ENCODE measurements at regions not wholly inside any gene's neighbourhood (a gene's known extent, or its start where the extent isn't known, plus 50 kb on each side); places are given as distances from the start of the nearest gene placed in this dataset.

DNA sequence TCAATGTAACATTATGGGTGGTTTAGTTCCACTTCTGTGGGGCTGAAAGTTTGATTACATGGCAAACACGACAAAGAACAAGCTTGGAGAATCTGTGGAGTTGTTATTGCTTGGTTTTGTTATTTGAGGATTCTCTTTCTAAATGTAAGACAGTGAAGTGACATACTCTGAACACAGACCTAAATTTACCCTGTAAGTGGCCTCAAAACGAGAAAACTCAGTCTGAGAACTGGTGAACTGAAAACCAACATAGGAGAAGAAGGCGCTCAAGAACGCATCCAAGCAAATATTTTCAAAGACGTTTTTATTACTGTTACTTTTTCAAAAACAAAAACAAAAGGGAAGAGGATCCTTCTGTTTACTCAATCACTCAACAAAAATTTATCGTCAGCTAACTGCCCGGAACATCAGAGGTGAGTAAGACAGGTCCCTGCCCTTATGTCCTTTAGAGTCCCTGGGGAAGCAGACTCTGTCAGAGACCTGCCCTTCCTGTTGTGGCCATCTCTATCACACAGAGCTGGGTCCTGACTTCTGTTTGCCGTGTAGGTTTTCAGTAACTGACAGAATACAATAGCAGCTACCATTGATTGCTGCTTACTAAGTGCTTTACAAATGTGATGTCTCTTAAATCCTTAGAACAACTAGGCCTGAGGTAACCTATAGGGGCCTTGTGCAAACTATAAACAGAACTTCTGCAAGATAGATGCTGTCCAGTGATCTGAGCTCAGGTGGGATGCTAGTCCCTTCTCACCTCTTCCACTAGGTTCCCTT, 79.3 kb upstream of the C12orf71 start:
- TF ChIP-seq POLR2A (IDR thresholded peaks at IDR 0.05) (no peak), POLR2AphosphoS5 (IDR thresholded peaks at IDR 0.05; ENCODE audit: insufficient read depth in 1 of 2, low read depth in 1 of 2) (no peak)
- TF ChIP-seq, protein P1, sequence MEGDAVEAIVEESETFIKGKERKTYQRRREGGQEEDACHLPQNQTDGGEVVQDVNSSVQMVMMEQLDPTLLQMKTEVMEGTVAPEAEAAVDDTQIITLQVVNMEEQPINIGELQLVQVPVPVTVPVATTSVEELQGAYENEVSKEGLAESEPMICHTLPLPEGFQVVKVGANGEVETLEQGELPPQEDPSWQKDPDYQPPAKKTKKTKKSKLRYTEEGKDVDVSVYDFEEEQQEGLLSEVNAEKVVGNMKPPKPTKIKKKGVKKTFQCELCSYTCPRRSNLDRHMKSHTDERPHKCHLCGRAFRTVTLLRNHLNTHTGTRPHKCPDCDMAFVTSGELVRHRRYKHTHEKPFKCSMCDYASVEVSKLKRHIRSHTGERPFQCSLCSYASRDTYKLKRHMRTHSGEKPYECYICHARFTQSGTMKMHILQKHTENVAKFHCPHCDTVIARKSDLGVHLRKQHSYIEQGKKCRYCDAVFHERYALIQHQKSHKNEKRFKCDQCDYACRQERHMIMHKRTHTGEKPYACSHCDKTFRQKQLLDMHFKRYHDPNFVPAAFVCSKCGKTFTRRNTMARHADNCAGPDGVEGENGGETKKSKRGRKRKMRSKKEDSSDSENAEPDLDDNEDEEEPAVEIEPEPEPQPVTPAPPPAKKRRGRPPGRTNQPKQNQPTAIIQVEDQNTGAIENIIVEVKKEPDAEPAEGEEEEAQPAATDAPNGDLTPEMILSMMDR (IDR thresholded peaks at IDR 0.05), result no peak
